GM19239 (cell line): ENCODE measurements at regions not wholly inside any gene's neighbourhood (a gene's known extent, or its start where the extent isn't known, plus 50 kb on each side); places are given as distances from the start of the nearest gene placed in this dataset.

Source experiments
- DNase-seq: peaks from one replicate; pipeline ENCODE4 v3.0.0; 2011; ENCODE audit warnings: low spot score; ENCODE audit not compliant: insufficient read length
- FAIRE-seq: peaks from 2 replicates; lab custom pipeline; 2011; peaks lifted over from hg19 to GRCh38; lab: Jason Lieb, UNC

DNA sequence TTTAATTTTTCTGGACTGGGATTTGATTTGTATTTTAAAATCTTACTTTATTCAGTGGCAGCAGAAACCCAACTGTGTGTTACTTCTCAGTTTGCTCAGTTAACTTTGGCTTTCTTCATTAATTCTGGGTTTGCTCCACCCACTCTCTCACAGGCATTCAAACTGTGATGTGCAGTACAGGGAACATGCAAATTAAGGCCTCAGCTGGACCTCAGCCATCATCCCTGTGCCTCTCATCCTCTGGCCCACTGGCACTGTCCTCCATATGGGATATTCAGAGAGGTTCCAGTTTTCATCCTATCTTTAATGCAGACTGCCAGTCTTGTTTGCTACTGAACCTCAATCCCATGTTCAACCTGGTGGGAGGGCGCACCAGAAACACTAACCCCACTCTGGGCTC, 743.4 kb upstream of the IGFBP3 start:
- DNase-seq (no peak), FAIRE-seq (no peak)

DNA sequence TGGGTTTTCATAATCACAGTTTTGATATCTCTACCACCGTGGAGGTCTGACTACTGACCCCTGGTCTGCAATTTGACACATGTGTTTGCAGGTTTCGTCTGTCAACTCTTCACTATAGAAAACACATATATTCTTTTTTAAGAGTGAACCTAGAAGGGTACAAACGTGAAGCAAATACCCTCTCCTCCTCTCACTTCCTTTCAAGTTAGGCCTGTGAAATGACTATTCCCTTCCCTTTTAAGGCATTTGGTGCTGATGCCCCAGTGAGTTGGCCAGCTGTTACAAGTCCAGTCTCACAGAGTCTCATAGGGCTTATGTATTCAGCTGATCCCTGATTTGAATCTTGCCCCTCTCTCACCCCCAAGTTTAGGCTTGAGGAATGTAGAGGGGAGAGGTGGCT, 742.0 kb upstream of the IGFBP3 start:
- FAIRE-seq (no peak), DNase-seq (no peak)

DNA sequence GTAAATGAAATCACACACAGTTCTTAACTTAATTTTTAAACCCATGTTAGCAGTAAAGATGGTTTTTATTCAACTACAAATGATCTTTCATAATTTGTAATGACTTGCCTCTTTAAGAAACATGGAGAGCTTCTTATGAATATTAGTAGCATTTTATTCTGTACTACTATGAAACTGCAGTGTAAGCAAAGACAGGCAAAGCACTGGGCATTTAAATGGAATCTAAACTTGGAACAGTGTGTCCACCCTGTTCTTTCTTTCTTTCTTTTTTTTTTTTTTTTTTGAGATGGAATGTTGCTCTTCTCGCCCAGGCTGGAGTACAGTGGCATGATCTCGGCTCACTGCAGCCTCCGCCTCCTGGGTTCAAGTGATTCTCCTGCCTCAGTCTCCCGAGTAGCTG, 740.4 kb upstream of the IGFBP3 start:
- FAIRE-seq = no peak
- no peak for DNase-seq

DNA sequence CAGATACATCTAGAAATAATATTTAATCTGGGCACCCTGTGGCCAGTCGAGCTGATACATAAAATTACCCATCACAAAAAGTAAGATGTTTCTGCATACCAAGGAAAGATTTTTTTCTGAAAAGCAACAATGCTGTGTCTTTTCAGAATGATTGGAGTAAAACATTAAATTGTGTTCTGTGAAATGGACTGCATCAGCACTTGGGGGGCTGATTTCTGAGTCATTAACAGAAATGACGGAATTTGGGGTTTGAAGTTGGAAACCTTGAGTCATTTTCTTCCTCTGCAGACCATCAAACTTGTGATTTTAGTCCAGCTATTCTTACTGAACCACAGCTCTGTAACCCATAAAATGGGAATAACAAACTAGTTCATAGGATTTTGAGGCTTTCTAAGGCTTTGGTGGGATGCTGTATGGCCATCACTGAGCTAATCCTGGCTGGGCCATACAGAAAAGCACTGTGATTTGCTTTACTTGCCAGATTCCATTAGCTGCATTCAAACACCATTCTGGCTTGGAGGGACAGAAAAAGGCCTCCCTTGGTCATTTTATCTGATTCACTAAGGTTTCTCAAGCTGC, 739.4 kb upstream of the IGFBP3 start:
- DNase-seq (no peak), FAIRE-seq (no peak)

DNA sequence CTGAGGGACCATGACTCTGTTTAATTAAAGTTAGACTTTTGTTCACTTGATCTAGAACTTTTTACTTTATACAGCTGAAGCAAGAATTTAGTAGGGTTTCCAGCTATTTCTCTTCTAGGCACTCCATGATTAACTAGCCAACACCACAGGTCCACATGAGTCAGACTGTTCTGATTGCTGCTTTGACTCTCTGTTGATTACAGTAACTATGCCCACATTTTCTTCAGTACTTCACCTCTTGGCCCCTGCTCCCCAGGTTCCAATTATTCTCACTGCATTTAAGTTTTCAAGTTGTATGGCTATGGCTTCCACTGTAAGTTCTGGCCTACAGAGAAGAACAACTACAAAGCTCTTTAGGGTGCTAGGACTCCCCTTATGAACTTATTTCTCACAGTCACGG, 737.2 kb upstream of the IGFBP3 start:
- FAIRE-seq = no peak
- no peak for DNase-seq

DNA sequence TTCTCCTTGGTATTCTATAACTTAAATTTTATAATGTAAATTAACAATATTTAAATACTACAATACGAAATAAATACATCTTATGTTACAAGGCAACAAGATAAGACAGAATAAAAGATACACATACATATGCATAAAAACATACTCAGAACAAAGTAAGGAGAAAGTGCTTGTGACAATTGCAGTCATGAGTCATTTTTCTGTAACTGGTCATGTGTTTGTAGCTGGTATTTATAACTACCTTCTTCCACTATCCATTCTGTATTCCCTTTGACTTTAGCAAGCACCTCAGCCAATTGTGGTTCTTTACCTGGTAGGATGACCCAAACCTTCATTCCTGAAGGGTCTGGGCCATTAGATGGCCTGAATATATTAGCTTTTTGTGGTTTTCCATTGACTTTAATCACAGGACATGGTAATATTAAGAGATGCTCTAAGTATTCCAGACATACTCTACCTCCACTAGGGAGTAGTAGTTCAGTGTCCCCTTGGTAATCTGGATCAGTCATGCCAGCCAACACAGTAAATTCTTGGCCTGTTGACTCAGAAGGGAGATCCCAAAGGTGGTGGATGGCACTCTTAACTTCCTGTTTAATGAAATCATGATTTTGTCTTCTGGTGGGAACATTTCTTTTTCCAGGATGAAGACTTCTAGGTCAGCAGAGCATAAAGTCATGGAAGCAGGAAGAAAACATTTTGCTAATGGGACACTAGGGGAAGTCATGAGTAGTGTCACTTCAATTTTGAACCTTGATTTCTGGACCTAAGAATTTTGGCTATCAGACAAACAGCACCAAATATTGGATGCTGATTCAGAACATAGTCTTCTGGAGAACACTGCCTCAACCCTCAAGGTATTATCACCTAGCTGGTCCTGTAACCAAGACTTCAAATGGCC, 733.7 kb upstream of the IGFBP3 start:
- no peak for DNase-seq
- FAIRE-seq = no peak

DNA sequence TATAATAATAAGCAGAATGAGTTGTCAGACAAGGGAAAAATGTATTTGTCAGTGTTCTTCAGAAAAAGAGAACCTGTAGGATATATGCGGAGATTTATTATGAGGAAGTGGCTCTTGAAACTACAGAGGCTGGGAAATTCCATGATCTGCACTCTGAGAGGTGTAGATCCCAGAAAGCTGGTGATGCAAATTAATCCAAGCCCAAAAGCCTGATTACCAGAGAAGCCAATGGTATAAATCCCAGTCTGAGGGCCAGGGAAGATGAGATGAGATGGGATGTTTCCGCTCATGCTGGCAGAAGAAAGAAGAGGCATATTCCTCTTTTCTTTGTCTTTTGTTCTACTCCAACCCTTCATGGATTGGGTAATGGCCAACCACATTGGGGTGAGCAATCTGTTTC, 732.8 kb upstream of the IGFBP3 start:
- DNase-seq = no peak
- FAIRE-seq = no peak

DNA sequence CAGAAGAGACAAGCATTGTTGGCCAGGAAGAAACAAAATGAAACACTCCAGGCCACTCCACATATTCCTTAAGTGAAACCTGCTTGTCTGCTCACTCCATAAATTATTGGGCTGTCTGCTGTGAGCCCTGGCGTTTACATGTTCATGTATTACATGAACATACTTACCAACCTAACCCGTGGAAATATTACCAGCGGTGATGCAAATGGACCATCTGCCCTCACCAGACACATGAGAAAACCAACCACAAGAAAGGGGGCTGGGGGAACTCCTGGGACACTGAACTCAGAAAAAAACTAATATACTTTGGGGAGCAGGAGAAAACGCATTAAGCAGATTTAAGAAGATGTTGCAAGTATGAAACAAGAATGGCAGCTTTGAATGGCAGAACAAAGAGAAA, 731.2 kb upstream of the IGFBP3 start:
- no peak for DNase-seq
- FAIRE-seq = no peak

DNA sequence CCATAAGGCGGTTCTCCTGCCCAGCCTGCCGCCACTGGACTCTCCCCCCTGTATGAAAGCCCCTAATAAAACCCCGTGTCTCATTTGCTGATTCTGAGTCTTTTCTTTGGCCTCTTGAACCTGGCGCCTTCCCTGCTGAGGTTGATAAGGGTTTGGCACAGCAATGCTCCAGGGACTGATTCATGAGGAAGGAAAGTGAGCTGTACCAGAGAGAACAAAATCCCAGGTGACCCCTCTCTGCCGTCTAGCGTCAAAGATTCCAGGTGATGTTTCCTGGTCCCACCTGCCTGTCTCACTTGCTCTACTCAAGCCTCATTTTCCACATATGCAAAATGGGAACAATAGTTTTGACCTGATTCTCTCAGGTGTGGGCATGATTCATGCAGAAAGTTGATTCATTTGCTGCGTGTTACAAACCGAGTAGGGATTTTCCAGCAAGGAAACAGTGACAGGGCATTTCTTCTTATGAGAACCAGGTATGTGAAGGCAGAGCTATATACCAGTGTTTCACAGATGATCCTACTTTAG, 730.6 kb upstream of the IGFBP3 start:
- DNase-seq (no peak), FAIRE-seq (no peak)

DNA sequence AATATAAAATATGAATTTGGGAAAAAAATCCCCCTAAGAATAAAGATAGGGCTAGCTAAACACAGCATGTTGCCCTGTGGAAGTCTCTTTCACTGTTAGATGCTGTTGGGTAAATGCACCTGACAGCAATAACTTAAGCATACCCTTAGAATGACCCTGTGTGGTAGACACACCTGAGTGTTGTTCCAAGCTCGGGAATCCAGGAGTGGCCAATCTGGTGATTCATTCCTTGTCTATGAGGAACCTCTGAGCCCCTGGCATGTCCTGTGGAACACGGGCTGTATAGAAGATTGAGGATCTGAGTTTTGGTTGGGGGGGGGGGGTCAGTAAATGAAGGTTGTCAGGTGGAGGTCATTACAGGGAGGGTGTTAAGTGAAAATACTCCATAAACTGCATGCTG, 730.0 kb upstream of the IGFBP3 start:
- DNase-seq (no peak), FAIRE-seq (no peak)

DNA sequence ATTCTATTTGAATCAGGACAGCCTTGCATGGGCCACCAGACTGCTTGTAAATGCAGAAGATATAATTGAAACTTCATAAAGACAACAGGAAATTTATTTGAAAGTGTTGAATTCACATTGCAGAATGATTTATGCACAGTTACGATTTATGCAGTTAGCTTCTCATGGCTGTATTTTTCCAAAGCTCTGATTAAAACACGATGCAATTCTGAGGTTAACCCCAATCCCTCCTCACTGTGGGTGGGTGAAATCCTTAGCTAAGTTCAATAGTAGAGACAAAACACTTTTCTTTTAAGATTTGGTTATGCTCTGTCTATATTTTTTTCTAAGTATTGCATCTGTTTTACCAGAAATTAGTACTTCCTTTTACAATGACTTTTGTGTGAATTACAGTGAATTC, 728.8 kb upstream of the IGFBP3 start:
- FAIRE-seq = no peak
- no peak for DNase-seq

DNA sequence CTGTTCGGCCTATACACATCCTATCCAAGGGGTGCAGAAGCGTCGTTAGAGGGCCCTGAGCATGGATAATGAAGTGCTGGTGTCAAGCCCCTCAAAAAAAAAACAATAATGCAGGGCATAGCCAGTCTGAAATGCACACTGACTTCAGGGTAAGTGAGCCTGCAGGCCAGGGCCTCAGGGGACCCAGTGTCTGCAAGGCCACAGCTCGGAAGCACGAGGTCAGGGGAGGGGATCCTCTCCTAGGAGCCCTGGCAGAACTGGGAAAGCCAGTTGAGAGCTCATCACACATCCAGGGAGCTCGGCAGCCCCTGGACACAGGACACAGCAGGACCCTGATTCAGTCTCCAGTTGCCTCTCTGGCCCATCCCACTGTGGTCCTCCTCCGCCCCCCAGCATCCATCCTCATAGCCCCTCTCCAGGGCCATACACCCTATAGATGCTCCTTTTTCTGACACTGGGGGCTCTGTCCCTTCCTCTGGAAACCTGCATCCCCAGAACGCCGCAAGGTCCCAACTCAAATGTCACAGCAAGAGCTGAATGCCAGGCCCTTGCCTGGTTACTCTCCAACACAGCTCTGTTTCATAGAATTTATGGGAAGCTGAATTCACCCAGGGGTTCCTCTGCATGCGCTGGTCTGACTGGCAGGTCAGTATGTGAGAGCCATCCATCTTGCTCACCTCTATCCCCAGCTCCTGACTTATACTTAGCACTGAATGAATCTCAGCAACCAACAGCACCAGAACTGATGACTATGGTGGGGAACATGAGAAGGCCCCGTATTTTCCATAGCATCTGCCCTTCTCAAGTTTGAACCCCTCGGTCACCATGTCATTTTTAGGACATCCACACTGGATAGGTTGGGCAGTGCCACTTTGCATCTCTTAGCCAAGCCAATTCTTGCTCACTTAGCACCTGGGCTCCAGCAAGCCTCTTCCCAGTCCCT, 717.0 kb upstream of the IGFBP3 start:
- DNase-seq (no peak), FAIRE-seq (no peak)

DNA sequence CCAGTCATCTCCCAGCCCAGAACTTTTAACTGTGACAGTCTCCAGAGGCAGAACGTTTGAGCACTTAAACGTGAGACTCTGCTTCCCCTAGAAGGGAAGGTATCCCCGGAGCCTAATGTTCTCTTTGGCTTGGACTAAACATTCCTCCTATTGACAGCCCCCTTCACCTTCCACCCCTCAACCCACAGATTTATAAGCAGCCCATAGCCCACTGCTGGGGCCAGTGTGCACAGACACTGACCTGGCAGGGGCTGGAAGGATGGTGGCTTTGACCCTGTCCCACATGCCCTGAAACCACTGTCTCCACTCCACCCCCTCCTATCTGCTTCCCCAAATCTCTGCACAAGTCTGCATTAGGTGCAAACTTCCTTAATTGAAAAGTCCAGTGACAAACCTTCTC, 715.0 kb upstream of the IGFBP3 start:
- DNase-seq (no peak), FAIRE-seq (no peak)

DNA sequence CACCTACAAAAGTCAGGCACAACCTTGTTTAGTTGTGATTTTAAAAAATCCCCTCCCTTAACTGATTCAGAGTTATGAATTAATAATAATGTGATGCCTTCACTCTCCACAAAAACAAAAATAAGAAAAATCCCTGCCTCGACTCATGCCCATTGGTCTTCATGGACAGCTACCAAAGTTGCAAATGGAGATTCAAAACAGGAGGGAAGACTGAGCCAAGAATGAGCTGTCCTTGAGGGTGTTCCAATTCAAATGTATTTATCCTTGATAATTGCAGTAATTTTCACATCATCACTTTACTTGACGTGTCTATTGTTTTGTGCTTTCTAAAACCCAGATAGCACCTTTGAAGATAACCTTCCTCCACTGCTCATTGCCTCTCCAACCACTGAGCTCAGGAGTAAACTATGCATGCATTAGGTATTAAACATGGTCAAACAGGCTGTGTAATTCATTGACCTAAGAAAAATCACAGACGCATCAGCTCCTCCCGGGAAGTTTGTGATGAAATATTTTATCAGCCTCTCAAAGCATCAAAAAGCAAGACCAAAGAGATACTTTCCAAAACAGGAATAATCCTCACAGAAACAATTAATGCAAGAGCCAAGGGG, 712.7 kb upstream of the IGFBP3 start:
- no peak for DNase-seq
- no peak for FAIRE-seq

DNA sequence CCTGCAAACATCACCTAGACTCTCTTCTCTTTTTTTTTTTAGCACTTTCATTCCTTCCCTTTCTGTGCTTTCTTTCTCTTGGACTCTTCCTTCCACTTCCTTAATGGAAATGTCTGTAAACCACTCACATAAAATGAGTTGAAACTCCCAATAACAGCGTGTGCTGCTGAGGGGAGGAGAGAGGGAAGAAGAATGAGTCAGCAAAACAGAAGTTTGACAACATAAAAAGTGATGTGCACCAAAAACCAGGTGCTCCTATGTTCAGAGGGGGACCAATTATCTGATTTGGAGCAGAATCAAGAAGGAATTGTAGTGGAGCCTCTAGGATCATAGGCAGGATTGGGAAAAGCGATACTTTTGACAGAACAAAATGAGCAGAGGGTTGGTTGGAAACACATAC, 712.1 kb upstream of the IGFBP3 start:
- DNase-seq (no peak), FAIRE-seq (no peak)

DNA sequence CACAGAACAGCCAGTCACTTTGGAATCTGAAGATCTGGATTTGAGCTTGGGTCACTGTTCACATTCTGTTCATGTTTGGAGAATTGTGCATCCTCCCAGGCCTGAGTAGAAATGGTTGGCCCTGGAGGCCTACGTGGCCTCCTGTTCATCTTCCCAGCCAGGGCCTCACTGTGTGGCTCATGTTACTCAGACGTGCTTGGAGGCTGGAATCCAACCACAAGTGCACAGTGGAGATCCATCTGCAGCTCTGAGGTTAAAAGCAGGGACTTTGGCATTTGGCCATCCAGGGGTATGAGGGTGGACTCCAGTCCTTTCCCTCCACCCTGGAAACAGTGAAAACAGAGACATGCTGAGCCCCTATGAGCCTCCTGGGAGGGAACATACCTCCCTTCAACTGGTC, 709.0 kb upstream of the IGFBP3 start:
- DNase-seq = no peak
- FAIRE-seq = no peak

DNA sequence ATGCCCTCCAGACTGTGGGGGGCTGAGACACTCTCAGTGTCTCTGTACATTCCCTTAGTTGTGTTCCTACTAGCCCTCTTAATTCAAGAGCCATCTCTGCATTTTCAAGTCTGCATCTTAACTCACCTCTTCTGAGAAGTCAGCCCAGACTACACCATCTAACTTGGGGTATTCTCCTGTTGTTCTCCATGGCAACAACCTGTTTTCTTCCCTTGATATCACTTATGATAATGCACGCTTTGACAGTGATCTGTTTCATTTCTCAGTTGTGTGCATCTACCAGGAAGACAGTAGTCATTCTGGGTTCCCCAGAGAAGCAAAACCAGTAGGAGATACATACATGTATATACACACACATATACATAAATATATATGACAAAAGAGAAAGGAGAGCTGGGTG, 707.3 kb upstream of the IGFBP3 start:
- DNase-seq = no peak

DNA sequence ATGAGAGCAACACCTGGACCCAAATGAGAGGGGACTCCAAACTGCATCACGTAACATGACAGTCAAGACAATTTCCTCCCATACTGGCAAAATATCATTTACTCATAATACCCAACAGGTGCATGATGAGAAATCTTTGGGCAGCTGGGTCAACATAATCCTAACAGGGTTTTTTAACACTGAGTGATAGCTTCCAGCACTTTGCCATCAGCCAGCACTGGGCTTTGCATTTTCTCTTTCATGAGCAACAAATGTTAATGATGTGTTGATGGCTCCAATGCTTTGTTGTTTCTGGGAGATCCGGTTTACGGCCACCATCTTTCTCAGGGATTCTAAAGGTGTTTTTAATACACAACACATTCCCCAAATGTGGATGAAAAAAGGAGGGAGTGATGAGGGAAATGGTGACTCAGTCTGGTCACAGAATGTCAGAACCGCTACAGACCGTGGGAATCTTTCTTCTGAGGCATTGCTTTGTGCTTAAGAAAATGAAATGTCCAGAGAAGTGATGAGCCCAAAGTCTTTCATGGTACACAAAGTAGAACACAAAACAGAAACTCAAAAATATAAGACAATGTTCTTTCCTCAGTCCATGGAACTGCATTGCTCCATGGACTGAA, 705.7 kb upstream of the IGFBP3 start:
- no peak for FAIRE-seq

More for the DNA sequence above, 707.3 kb upstream of the IGFBP3 start:
- FAIRE-seq = no peak

DNA sequence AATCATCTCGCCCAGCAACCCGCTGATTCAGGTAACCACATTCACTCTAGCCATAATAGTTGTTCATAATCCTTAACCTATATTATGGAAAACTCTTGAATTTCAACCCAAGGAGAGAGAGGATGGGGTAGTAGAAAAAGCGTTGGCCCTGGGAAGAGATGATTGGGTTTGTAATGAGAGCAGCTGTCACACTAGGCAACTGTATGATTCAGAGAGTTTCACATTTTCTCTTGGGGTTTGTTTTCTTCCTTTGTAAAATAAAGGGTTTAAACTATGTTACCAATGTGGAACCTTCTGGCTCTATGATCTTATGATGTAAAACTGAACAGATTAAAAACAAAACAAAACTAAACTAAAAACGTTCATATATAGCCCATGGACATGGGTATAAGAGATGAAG, 705.2 kb upstream of the IGFBP3 start:
- DNase-seq = no peak
- no peak for FAIRE-seq

More for the DNA sequence above, 705.7 kb upstream of the IGFBP3 start:
- DNase-seq = no peak

DNA sequence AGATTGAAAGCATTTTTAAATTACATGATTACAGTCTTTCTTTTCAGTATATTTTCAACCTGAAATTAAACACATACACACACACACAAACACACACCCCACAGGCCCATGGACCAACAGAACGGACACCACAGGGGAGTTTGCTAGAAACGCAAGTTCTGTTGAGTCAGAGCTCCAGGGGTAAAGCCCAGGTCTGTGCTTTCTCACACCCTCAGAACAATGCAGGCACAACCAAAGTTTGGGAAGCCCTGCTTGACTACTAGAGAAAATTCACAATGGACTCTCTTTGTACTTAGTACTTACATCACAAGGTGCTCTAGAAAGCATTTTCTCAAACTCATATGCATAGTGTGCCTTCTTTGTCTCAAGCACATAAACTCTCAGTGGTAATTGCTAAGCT, 704.0 kb upstream of the IGFBP3 start:
- no peak for DNase-seq
- FAIRE-seq = no peak
